Transverse colon (tissue), 4 donors: ENCODE measurements at regions not wholly inside any gene's neighbourhood (a gene's known extent, or its start where the extent isn't known, plus 50 kb on each side); places are given as distances from the start of the nearest gene placed in this dataset.

ENCODE experiments used
- DNase-seq: peaks from one replicate; pipeline ENCODE4 v3.0.0-alpha.2; 2019
- H3K27ac ChIP-seq, 4 donors: fragments of 200-600 bp; sonication (generic); 2 replicates each; pipeline ENCODE4 v1.5.1; 2016 to 2018; ENCODE audit warnings: inconsistent platforms in 4 of 4
- H3K27me3 ChIP-seq: fragments of 200-600 bp; sonication (generic); 2 replicates; pipeline ENCODE4 v1.5.1; 2017; ENCODE audit warnings: inconsistent platforms
- H3K36me3 ChIP-seq, 4 donors: fragments of 200-600 bp; sonication (generic); 2 replicates each; pipeline ENCODE4 v1.5.1; 2017 to 2019; ENCODE audit warnings: inconsistent platforms in 4 of 4
- H3K4me1 ChIP-seq, 4 donors: fragments of 200-600 bp; sonication (generic); 2 replicates each; pipeline ENCODE4 v1.5.1; 2017 to 2020; ENCODE audit warnings: inconsistent platforms in 4 of 4
- H3K4me3 ChIP-seq, 4 donors: fragments of 200-600 bp; sonication (generic); 1 replicate in 1 of 4; 2 replicates in 3 of 4; pipeline versions ENCODE4 v1.5.1 to v1.6.1; 2017 to 2019; ENCODE audit warnings: inconsistent platforms in 4 of 4
- H3K9me3 ChIP-seq, 2 donors: fragments of 200-600 bp; sonication (generic); 2 replicates each; pipeline ENCODE4 v1.5.1; 2017 to 2019; ENCODE audit warnings: inconsistent platforms in 2 of 2
- CTCF ChIP-seq, 5 experiments: fragments of 200-600 bp in 3 of 5; fragments of 450-650 bp in 2 of 5; sonication (generic) in 3 of 5; IDR thresholded peaks; 1 replicate in 2 of 5; 2 replicates in 3 of 5; pipeline ENCODE4 v1.5.1; 2016 to 2017; ENCODE audit warnings: antibody characterized with exemption in 5 of 5, inconsistent platforms in 3 of 5, mild to moderate bottlenecking in 2 of 5, moderate library complexity in 1 of 5
- EP300 ChIP-seq: sonication (generic); formaldehyde crosslinking; IDR thresholded peaks from one replicate; pipeline ENCODE4 v1.6.1; 2017; ENCODE audit warnings: antibody characterized with exemption, low read depth
- POLR2A ChIP-seq: fragments of 450-650 bp; IDR thresholded peaks from one replicate; pipeline ENCODE4 v1.6.1; 2016; ENCODE audit warnings: antibody characterized with exemption, mild to moderate bottlenecking, moderate library complexity
- POLR2AphosphoS5 ChIP-seq, 3 donors: sonication (generic); formaldehyde crosslinking; IDR thresholded peaks; one replicate each; pipeline ENCODE4 v1.6.1; 2016; ENCODE audit warnings: antibody characterized with exemption in 3 of 3
- WGBS, 2 donors: methylation state at CpG; one replicate each; pipeline ENCODE4 v1.1.5; 2018; ENCODE audit warnings: low coverage in 1 of 2; 5-methylcytosine and 5-hydroxymethylcytosine counted together
- in situ Hi-C, 4 donors: fragments of 200-750 bp; cut with MboI; loops; one replicate each; pipeline versions ENCODE4 v1.15.0 to v1.15.1; 2017; ENCODE audit warnings: low sequenced_read_pairs in 3 of 4, low pct_ligation_motif_present in 1 of 4, low pct_unique_long_range_greater_than_20kb in 1 of 4
- intact Hi-C: fragments of 100-400 bp; cut with DNase I; formaldehyde crosslinking; loops from one replicate; pipeline ENCODE4 v1.15.1; 2023; ENCODE audit warnings: low total_unique reads

- in situ Hi-C loops (no loop called here), intact Hi-C loops (no loop called here)
- Histone ChIP-seq H3K27me3 (no peaks in the 10 kb centered on the region), H3K27ac (no peak overlapping the region), H3K9me3 (no peaks in the 10 kb centered on the region), H3K36me3 (no peaks in the 10 kb centered on the region), H3K4me1 (no peaks in the 10 kb centered on the region), H3K4me3 (no peak overlapping the region)
- TF ChIP-seq POLR2A (no peak), CTCF (IDR thresholded peaks at IDR 0.05) (peak in 1 of 5 experiments; percentile 20)
- DNase-seq: no peak
- 32 to 35% methylated on average over 7 of the region's 7 CpGs for WGBS, 2 donors
Observed at GRCh38 chr2:20916604-20917286, 93.8 kb upstream of the LDAH start.

GRCh38 chr2:20915271-20915670, 92.4 kb upstream of the LDAH start:
- no peak overlapping the region for H3K27ac ChIP-seq

GRCh38 chr2:20914771-20915170, 91.9 kb upstream of the LDAH start:
- no peaks in the 10 kb centered on the region for H3K27me3 ChIP-seq
- H3K4me1 ChIP-seq: no peaks in the 10 kb centered on the region
- intact Hi-C loops: no loop called here
- H3K9me3 ChIP-seq: no peaks in the 10 kb centered on the region
- 80 to 88% methylated on average over 2 to 5 of the region's 5 CpGs for WGBS, 2 donors
- no peaks in the 10 kb centered on the region for H3K36me3 ChIP-seq
- TF ChIP-seq POLR2A: no peak
- TF ChIP-seq EP300: no peak
- no peak for TF ChIP-seq POLR2AphosphoS5 (IDR thresholded peaks at IDR 0.05)
- no peak for TF ChIP-seq CTCF (IDR thresholded peaks at IDR 0.05)
- in situ Hi-C loops: no loop called here
- H3K27ac ChIP-seq: no peak overlapping the region
- H3K4me3 ChIP-seq: no peak overlapping the region
- DNase-seq: no peak

More at GRCh38 chr2:20915271-20915670, 92.4 kb upstream of the LDAH start:
- TF ChIP-seq EP300 (no peak), POLR2AphosphoS5 (IDR thresholded peaks at IDR 0.05) (no peak), CTCF (IDR thresholded peaks at IDR 0.05) (no peak), POLR2A (no peak)
- Histone ChIP-seq H3K36me3 (no peaks in the 10 kb centered on the region), H3K4me1 (no peaks in the 10 kb centered on the region), H3K4me3 (no peak overlapping the region), H3K9me3 (no peaks in the 10 kb centered on the region), H3K27me3 (no peaks in the 10 kb centered on the region)
- WGBS, 2 donors: 62% methylated on average over 4 of the region's 4 CpGs; no CpG with 5 or more reads in 1 of the 2 donors
- in situ Hi-C loops: no loop called here
- DNase-seq: no peak
- intact Hi-C loops: no loop called here

- Histone ChIP-seq H3K36me3 (no peaks in the 10 kb centered on the region), H3K9me3 (no peaks in the 10 kb centered on the region), H3K4me1 (no peaks in the 10 kb centered on the region), H3K27ac (no peak overlapping the region), H3K27me3 (no peaks in the 10 kb centered on the region), H3K4me3 (no peak overlapping the region)
- intact Hi-C loops (no loop called here), in situ Hi-C loops (no loop called here)
- TF ChIP-seq POLR2AphosphoS5 (IDR thresholded peaks at IDR 0.05): no peak
- TF ChIP-seq CTCF (IDR thresholded peaks at IDR 0.05): no peak
- TF ChIP-seq POLR2A: no peak
- no peak for TF ChIP-seq EP300
- DNase-seq: no peak
- WGBS, 2 donors: 93 to 100% methylated on average over 1 to 4 of the region's 4 CpGs
Observed at GRCh38 chr2:20914087-20914486, 91.2 kb upstream of the LDAH start.
